ACHN (cell line): ENCODE measurements at regions not wholly inside any gene's neighbourhood (a gene's known extent, or its start where the extent isn't known, plus 50 kb on each side); places are given as distances from the start of the nearest gene placed in this dataset.

Experiments used
- DNase-seq: peaks from one replicate; pipeline ENCODE4 v3.0.0-alpha.2; 2015
- in situ Hi-C: cut with HindIII; loops from 2 replicates; pipeline ENCODE4 v1.10.0; 2017; ENCODE audit warnings: low sequenced_read_pairs, low pct_ligation_motif_present, low pct_unique_long_range_greater_than_20kb

DNA sequence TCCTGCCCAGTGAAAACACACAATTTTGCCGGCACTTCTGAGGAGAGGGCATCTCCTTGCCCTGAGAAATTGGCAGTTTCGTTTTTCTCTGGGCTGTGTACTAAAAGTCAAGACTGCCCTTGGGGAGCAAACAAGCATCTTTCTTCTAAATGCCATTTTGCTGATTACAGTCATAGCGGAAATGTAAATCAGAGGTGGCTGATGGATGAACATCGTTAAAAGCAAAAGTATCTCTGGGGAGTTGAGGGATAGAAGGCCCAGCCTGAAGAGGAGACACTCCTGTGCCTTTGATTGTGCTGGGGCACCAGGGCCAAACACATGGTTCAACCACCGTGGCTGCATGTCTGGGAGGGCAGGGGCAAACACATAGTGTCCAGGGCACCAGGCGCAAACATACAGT lies 49.8 kb downstream of the ABCC12 start:
- no peak for DNase-seq
- in situ Hi-C loops = no loop called here

DNA sequence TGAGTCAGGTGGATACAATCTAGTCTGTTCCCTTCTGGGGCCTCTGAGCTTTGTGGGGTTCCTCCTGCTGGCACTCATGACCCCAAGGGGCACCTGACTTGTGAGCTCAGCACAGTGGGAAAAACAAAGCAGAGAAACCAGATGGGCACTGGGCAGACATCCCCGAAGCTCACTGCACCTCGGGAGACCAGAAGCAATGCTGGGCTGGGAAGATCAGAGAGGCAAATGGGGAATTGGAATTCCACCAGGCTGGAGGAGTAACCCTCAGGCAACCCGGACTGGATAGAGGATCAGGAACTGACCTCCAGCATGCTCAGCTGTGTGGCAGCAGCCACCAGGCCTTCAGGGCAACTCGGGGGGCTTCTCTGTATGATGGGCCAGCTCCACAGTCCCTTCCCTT lies 50.3 kb downstream of the ABCC12 start:
- in situ Hi-C loops = no loop called here
- DNase-seq = no peak

DNA sequence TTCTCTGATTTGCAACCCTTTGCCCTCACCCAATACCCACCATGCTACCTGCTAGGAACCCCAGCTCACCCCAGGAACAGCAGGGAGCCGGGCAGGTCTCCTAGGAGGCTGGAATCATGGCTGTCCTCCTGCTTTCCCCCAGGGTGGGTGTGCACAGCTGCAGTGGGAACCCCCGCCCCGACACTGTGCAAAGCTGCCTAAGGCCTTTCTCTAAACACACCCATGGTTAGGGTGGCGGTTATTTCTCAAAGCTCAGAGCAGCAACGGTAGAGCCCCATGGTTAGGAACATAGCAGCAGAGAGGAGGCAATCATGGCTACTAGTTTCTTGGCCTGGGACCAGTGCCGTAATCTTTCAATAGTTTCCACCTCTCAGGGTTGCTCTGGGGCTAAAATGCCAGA lies 52.2 kb downstream of the ABCC12 start:
- DNase-seq = no peak
- in situ Hi-C loops = no loop called here

DNA sequence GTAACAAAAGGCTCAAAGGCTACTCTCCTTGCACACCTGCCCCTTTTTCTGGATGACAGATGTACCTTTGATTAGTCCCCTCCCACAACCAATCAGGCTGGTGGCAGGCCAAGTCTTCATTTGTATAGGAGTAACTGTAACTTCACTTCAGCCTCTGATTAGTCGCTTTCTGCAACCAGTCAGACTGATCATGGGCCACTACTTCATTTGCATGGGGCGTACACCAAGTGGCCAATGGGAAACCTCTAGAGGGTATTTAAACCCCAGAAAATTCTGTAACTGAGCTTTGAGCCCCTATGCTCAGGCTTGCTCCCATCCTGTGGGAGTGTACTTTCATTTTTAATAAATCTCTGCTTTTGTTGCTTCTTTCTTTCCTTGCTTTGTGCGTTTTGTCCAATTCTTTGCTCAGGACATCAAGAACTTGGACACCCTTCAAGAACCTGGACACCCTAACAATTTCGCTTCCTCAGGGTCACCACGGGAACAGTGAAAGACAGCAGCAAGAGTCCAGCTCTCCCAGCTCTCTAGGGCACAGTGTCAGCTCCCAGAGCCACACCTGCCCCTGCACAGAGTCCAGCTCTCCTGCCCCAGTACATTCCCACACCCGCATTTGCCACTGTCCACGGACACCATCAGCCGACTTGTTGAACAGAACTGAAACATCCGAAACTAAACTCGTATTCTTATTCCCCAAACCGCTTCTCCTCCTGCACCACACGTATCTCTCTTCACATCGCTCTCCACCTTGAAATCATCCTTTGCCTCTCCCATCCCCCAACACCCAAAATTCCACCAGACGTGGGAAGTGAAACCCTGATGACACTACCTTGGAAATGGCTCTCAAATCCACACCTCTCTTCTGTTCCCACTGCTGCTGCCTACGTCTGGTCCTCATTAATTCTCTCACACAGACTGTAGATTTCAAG lies 53.4 kb downstream of the ABCC12 start:
- in situ Hi-C loops = no loop called here
- no peak for DNase-seq

DNA sequence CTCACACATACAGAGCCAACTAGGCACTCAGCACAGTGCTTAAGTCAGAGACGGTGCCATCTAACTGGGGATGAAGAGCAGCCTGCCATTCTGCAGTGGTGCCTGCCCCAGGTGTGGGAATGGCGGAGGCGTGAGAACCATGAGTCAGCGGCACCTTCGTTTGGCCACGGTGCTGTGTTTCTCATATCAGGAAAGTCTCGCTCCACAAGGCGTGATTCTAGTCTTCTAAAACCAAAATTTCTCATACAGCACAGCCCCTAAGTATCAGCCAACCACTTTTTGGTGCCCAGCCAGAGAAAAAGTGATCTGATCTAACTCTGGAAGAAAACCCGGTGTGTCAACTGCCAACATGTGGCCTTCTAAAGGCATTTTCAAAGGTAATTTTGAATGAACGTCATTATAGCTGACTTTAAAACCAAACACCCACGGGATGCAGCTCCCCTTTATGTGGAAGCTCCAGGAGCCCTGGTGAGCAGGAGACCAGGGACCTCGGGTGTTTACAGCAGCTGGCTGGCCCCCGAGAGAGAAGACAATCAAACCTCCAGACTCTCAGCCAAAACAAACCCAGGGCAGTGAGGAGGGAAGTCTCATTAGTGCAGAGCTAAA lies 54.6 kb downstream of the ABCC12 start:
- no peak for DNase-seq
- in situ Hi-C loops = no loop called here

DNA sequence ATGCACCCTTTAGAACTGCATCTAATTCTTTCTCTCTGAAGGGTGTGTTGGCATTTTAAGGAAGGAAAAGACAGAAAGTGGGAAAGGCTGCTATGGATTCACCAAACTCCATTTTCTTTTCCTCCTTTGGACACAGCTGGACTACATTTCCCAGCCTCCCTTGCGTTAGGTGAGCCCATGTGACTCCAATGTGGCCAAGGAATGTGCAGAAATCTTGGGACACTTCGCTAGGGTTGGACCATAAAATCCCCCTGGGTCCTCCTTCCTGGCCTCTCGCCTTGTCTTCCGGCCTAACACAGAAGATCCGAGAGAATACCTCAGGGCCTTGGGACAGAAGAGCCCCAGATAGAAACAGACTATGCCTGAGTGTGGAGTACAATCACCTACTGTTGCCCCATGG lies 56.3 kb downstream of the ABCC12 start:
- no peak for DNase-seq
- in situ Hi-C loops = no loop called here

DNA sequence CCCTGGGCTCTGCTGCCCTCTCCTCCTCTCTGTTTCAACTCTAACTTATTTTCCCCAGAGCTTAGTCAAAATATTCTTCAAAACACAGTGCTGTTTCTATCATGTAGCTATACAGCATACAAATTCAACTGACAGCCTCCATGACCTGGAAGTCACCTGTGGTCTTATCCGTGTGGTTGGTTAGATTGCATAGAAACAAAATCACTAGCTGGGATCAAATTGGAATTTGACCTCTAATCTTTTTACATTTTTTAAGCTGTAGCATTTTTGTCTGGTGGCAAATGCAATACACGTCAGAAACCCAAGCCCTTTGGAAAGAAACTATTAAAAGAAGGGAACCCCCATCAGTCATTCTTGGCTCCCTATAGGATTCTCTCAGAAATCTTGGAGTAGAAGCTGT lies 57.3 kb downstream of the ABCC12 start:
- in situ Hi-C loops = no loop called here
- DNase-seq = no peak

DNA sequence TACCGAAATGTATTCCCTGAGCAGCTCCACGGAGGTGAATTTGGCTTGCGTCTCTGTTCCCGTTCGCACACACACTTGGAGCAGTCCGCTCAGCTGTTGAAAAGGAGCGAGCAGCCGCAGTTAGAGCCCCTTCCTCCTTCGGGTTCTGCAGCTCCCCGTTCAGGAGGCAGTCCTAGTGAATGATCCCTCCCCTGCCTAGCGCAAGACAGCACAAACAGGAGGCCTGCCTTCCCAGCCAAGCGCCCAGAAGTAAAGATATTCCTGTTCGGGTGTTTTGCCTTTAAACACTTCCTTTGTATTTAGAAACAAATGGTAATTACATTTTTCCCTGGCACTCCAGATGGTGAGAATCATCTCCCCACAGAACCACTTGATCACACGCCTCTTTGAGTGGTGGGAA lies 64.7 kb downstream of the ABCC12 start:
- in situ Hi-C loops = no loop called here
- DNase-seq = no peak

DNA sequence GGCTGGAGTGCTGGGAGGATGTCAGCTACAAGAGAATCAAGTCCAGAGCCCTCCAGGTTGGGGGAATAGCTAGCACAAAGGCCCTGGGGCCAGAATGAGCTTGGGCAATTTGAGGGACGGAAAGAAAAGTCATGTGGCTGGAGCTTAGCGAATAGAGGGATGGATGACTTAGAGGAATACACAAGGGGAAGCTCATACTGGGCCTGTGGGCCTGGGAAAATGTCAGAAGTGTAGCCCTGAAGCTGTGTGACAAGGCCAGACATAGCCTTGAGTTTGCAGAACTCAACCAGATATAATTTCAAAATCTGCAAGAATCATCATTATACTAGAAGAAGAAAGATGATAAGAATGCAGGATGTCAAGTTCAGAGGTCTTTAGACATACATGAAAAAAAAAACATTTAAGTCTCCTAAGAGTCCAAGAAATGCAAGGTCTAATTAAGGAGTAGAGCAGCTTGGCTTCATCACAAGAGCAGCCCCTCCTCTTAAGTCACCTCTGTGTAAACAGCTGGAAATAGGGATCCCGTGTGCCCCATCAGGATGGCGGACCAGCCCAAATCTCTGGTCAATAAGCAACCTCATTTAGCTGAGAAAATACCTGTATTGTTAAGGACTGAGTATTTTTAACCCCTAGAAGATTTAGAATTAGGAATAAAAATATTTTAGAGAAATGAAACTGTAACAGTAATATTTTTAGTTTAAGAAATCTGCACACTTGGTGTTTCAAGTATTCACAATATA lies 66.6 kb downstream of the ABCC12 start:
- no peak for DNase-seq
- in situ Hi-C loops = no loop called here

DNA sequence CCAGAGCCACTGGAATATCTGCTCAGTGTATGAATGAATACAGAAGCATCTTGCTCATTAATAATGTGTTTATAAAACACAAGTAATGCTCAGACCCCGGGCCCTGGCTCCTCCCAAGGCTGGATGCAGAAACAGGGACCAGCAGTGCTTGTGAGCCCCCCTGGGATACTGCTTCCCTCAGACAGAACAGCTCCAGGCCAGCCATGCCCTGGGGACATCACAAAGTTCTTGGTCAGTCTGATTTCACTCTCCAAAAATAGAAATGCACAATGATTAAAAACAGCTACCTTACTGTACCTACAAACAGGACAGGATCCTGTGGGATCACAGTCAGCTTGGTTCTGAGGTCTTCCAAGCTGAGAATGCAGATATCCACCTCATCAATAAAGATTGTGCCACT lies 68.2 kb downstream of the ABCC12 start:
- in situ Hi-C loops = no loop called here
- no peak for DNase-seq

DNA sequence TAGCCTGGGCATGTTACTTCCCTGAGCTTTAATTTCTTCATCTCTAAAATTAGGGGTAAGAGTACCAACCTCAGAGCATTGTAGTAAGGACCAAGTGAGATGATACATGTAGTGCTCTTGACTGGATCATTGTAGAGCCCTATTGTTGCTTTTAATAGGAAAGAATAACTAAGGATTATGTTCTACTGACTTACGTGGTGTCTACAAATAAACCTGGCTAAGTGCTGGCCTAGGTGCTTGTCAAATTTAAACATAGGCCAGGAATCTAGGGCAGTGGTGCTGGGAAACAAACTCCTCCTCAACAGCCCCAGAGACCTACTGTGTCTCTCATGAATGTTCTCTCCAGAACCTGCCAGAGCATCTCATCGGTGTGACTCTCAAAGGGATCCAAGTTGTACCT lies 69.4 kb downstream of the ABCC12 start:
- no peak for DNase-seq
- in situ Hi-C loops = no loop called here

DNA sequence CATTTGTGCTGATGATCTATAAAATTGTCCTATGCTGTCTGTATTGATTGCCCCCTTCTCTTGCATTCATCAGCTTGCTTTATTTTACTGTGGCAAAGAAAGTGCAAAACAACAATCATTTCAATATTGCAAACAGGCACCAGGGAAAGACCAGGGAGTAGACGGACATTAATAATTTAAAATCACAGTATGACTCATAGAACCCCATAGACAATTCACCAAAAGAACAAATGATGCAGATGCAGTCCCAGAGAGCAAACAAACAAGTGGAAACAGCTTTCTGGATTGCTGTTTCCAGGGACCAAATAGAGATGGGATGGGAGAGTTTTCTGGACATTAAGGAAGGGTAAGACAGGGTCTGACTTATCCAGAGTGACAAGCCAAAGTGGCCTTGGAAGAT lies 70.1 kb downstream of the ABCC12 start:
- in situ Hi-C loops = no loop called here
- DNase-seq = no peak

DNA sequence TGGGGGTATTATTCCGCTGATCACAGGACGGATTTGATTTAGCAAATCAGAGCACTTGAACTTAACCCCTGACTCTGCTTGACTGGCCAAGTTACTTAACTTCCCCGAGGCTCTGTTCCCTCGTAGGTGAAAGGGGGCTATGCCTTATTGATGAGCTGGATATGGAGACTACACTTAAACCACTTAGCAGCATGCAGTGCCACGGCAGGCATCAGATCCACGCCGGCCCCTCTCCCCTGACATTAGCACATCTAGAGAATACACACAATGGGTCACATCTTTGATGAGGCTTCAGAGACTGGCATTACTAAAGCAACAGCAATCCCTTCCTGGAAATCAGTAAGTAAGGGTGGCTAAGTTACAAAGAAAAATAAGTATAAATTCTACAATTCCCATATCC lies 71.0 kb downstream of the ABCC12 start:
- DNase-seq = no peak
- in situ Hi-C loops = no loop called here

DNA sequence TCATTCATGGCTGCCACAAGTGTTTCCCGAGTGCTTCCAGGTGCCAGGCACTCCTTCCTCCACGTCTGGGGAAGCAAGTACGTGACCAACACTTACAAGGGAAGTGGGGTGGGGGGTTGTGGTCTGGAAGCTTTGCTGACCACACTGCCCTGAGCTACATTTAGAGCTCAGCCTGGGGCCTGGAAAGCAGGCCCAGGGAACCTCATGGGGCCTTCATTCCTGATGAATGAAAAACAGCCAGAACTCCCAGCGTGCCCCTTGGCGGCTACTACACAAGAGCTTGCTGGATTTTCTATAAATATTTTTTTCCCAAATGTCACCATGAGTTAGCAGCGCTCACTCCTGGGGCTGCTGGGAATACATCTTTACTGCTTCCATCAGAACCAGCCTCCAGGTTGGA lies 73.3 kb downstream of the ABCC12 start:
- no peak for DNase-seq
- in situ Hi-C loops = no loop called here

DNA sequence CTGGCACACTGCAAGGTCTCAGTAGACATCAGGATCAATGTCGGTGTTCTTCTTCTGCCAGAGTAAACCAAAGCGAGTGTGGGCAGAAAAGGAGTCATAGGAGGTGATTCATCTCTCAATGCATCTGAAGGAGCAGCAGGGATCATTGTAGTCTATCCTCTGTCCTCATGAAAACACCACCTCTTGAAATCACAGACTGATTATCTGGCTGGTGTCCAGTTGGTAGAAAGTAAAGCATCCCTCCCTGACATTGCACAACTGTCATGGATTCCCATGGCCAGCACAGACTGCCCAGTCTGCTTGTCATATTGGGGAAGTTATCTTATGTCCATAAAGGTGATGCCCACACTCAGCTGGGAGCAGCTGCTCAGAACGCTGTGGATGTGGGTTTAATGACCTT lies 74.1 kb downstream of the ABCC12 start:
- in situ Hi-C loops = no loop called here

DNA sequence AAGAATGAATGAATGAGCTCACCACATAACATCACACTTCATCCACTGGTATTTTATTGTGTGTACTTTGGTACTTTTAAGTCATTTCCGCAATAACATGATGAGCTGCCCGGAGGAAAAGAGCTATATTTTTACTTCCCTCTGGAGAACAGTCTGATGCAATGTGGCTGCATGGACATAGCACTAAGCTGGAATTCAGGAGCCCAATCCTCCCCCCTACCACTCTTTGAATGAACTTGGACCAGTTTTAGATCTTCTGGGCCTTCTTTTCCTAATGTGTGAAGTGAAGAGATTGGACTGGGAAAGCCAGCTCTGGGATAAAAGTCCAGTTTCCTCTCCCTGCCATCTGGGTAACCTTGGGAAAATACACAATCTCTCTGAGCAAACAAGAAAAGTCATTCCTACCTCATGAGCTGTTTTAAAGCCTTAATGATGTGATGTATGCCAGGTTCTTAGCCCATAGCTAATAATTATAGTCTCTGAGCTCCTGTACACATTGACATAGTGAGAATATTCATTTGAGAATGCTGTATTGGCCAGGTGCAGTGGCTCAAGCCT lies 79.3 kb downstream of the ABCC12 start:
- DNase-seq = no peak
- in situ Hi-C loops = no loop called here

More for the DNA sequence above, 74.1 kb downstream of the ABCC12 start:
- no peak for DNase-seq

DNA sequence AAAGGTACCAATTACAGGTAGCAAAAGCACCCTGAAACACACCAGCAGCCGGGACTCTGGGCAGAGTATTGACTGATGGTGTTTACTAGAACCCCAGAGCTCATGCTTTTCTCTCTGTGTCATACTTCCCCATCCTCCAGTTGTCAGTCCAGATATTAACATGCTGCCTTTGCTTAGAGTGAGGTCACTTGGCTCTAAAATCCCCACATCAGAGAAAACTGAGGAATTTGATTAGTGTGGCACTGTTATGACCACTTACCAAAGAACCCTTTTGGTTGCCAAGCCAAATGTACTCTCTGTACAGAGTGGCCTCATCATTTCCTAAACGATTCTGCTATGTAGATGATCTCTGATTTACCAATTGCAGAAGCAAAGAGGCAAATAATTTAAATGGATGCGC lies 80.4 kb downstream of the ABCC12 start:
- in situ Hi-C loops = no loop called here
- DNase-seq = no peak

DNA sequence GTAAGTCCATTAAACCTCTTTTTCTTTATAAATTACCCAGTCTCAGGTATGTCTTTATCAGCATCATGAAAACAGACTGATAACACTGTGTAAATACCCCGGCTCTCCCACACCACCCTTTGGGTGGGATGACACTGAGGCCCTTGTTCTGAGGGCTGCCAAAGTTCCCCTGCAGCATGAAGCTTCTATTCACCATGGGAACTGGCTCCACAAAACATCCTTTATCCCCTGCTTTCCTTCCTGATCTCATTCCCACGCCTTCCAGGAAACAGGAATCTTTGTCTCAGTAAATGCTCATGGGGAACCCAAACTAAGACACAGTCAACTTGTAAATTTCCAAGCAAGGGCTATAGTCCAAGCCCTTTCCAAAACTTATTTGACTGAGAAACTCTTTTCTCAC lies 88.4 kb downstream of the ABCC12 start:
- in situ Hi-C loops = no loop called here
- DNase-seq = no peak

DNA sequence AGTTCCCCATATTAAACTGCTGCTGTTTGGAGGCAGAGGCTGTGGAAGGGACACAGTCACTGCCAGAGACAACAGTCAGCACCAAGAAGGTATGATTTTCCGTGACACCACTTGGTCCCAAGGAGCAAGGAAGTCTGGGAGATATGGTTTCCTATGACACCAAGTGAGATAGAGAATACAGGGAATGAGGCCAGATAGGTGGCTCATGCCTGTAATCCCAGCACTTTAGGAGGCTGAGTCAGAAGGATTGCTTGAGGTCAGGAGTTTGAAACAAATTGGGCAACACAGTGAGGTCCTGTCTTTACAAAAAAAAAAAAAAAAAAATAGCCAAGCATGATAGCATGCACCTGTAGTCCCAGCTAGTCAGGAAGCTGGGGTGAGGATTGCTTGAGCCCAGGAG lies 90.8 kb downstream of the ABCC12 start:
- DNase-seq = no peak
- in situ Hi-C loops = no loop called here
